SK-N-SH (cell line): ENCODE measurements at regions not wholly inside any gene's neighbourhood (a gene's known extent, or its start where the extent isn't known, plus 50 kb on each side); places are given as distances from the start of the nearest gene placed in this dataset.

Experiments used
- CTCF ChIA-PET: fragments of 300-600, 350-600 bp; formaldehyde crosslinking; extraction: SDS; loops from one replicate; lab custom pipeline; 2021; lab: Yijun Ruan, JAX
- POLR2A ChIA-PET: fragments of 350-600 bp; sonication (Branson Sonifier 250); formaldehyde crosslinking; extraction: SDS; loops from one replicate; lab custom pipeline; 2020; ENCODE audit warnings: antibody characterized with exemption, inconsistent platforms; lab: Yijun Ruan, JAX
- DNase-seq: peaks from one replicate; pipeline ENCODE4 v3.0.0; 2012
- H2AFZ ChIP-seq: fragments of 200-600 bp; sonication (generic); 2 replicates; pipeline ENCODE4 v1.8.1; 2016; ENCODE audit warnings: antibody characterized with exemption, mild to moderate bottlenecking, low read depth
- H3F3A ChIP-seq: fragments of 200-600 bp; sonication (generic); replicated peaks from 2 replicates; pipeline ENCODE3; 2016; ENCODE audit warnings: antibody characterized with exemption, mild to moderate bottlenecking; ENCODE audit not compliant: insufficient read depth
- H3K27ac ChIP-seq, 2 experiments: fragments of 200-500 bp in 1 of 2; fragments of 200-600 bp in 1 of 2; sonication (Bioruptor generic) in 1 of 2; sonication (generic), shearing (Covaris generic) in 1 of 2; 2 replicates each; pipeline versions ENCODE4 v1.5.1 to v1.6.1; 2014 to 2016; ENCODE audit warnings: low read depth in 2 of 2, inconsistent platforms in 1 of 2, low read length in 1 of 2, mild to moderate bottlenecking in 1 of 2, mixed read lengths in 1 of 2
- H3K27me3 ChIP-seq: fragments of 200-600 bp; sonication (generic), shearing (Covaris generic); 2 replicates; pipeline ENCODE4 v1.6.1; 2016; ENCODE audit warnings: mixed run types; ENCODE audit not compliant: insufficient read depth
- H3K36me3 ChIP-seq, 2 experiments: fragments of 200-500 bp in 1 of 2; fragments of 200-600 bp in 1 of 2; sonication (Bioruptor generic) in 1 of 2; sonication (generic) in 1 of 2; replicated peaks in 1 of 2; 2 replicates each; pipeline versions ENCODE3 to v1.5.1; 2014 to 2016; ENCODE audit warnings: low read length in 1 of 2, mild to moderate bottlenecking in 1 of 2; ENCODE audit not compliant: insufficient read depth in 2 of 2, control insufficient read depth in 1 of 2
- H3K4me1 ChIP-seq, 2 experiments: fragments of 200-500 bp in 1 of 2; fragments of 200-600 bp in 1 of 2; sonication (Bioruptor generic) in 1 of 2; sonication (generic), shearing (Covaris generic) in 1 of 2; 2 replicates each; pipeline versions ENCODE4 v1.5.1 to v1.6.1; 2014 to 2016; ENCODE audit warnings: low read depth in 1 of 2, low read length in 1 of 2, mixed run types in 1 of 2; ENCODE audit not compliant: insufficient read depth in 2 of 2, control insufficient read depth in 1 of 2
- H3K4me2 ChIP-seq: fragments of 200-600 bp; sonication (generic), shearing (Covaris generic); 2 replicates; pipeline ENCODE4 v1.6.1; 2017; ENCODE audit warnings: mixed run types
- H3K4me3 ChIP-seq, 2 experiments: fragments of 200-500 bp in 1 of 2; fragments of 200-600 bp in 1 of 2; sonication (Bioruptor generic) in 1 of 2; sonication (generic), shearing (Covaris generic) in 1 of 2; 2 replicates each; pipeline versions ENCODE4 v1.5.1 to v1.8.1; 2014 to 2016; ENCODE audit warnings: low read depth in 2 of 2, inconsistent platforms in 1 of 2, low read length in 1 of 2, mild to moderate bottlenecking in 1 of 2, mixed read lengths in 1 of 2, moderate library complexity in 1 of 2
- H3K79me2 ChIP-seq: fragments of 200-600 bp; sonication (generic); 2 replicates; pipeline ENCODE4 v1.8.1; 2017; ENCODE audit warnings: mild to moderate bottlenecking; ENCODE audit not compliant: insufficient read depth
- H3K9ac ChIP-seq: fragments of 200-600 bp; sonication (generic); 2 replicates; pipeline ENCODE4 v1.6.1; 2017; ENCODE audit warnings: mixed run types
- H3K9me2 ChIP-seq: fragments of 200-600 bp; sonication (generic); 2 replicates; pipeline ENCODE4 v1.6.1; 2017; ENCODE audit warnings: mixed run types
- H3K9me3 ChIP-seq: fragments of 200-600 bp; sonication (generic); 2 replicates; pipeline ENCODE4 v1.6.1; 2017; ENCODE audit warnings: mixed run types, mild to moderate bottlenecking, moderate library complexity
- H4K20me1 ChIP-seq: fragments of 200-600 bp; sonication (generic); 2 replicates; pipeline ENCODE4 v1.6.1; 2017; ENCODE audit warnings: mild to moderate bottlenecking, mixed run types; ENCODE audit not compliant: insufficient read depth
- CHD2 ChIP-seq: fragments of 150-350 bp; IDR thresholded peaks from 2 replicates; pipeline ENCODE4 v1.6.1; 2018; ENCODE audit warnings: low read length; ENCODE audit not compliant: partially characterized antibody
- CTCF ChIP-seq: fragments of 200-600 bp; sonication (generic); IDR thresholded peaks from 2 replicates; pipeline ENCODE4 v1.6.1; 2017; ENCODE audit warnings: antibody characterized with exemption, mild to moderate bottlenecking, moderate library complexity
- ELF1 ChIP-seq: IDR thresholded peaks from 2 replicates; pipeline ENCODE4 v1.4.0; 2012
- EP300 ChIP-seq, 2 experiments: IDR thresholded peaks; 2 replicates each; pipeline versions ENCODE4 v1.4.0 to v1.6.1; 2012; ENCODE audit warnings: borderline replicate concordance in 1 of 2, low read depth in 1 of 2, low read length in 1 of 2
- FOSL2 ChIP-seq: IDR thresholded peaks from 2 replicates; pipeline ENCODE4 v1.4.0; 2012; ENCODE audit warnings: low read depth, mild to moderate bottlenecking, moderate library complexity, borderline replicate concordance
- JUND ChIP-seq: IDR thresholded peaks from 2 replicates; pipeline ENCODE4 v1.4.0; 2012
- NRF1 ChIP-seq: IDR thresholded peaks from 2 replicates; pipeline ENCODE4 v1.6.1; 2012; ENCODE audit warnings: low read depth, mild to moderate bottlenecking, low read length
- RCOR1 ChIP-seq: fragments of 150-350 bp; IDR thresholded peaks from 2 replicates; pipeline ENCODE4 v1.6.1; 2017; ENCODE audit warnings: antibody characterized with exemption, low read length
- REST ChIP-seq: IDR thresholded peaks from 2 replicates; pipeline ENCODE4 v1.6.1; 2012; ENCODE audit warnings: mild to moderate bottlenecking, low read depth, low read length, moderate library complexity
- RXRA ChIP-seq: IDR thresholded peaks from 2 replicates; pipeline ENCODE4 v1.4.0; 2012; ENCODE audit warnings: low read depth, mild to moderate bottlenecking, borderline replicate concordance
- SIN3A ChIP-seq: IDR thresholded peaks from 2 replicates; pipeline ENCODE4 v1.6.1; 2012; ENCODE audit warnings: low read depth, mild to moderate bottlenecking, low read length, moderate library complexity, borderline replicate concordance
- WGBS: methylation state at CpG from one replicate; pipeline ENCODE4 v1.1.6; 2017; ENCODE audit warnings: low lambda C conversion rate; 5-methylcytosine and 5-hydroxymethylcytosine counted together
- TF ChIP-seq, protein P1 (sequence below): IDR thresholded peaks from 2 replicates; pipeline ENCODE4; 2012
- TF ChIP-seq, protein P2 (sequence below): IDR thresholded peaks from 2 replicates; pipeline ENCODE4 v1.4.0; 2012; ENCODE audit warnings: low read depth, borderline replicate concordance

DNA sequence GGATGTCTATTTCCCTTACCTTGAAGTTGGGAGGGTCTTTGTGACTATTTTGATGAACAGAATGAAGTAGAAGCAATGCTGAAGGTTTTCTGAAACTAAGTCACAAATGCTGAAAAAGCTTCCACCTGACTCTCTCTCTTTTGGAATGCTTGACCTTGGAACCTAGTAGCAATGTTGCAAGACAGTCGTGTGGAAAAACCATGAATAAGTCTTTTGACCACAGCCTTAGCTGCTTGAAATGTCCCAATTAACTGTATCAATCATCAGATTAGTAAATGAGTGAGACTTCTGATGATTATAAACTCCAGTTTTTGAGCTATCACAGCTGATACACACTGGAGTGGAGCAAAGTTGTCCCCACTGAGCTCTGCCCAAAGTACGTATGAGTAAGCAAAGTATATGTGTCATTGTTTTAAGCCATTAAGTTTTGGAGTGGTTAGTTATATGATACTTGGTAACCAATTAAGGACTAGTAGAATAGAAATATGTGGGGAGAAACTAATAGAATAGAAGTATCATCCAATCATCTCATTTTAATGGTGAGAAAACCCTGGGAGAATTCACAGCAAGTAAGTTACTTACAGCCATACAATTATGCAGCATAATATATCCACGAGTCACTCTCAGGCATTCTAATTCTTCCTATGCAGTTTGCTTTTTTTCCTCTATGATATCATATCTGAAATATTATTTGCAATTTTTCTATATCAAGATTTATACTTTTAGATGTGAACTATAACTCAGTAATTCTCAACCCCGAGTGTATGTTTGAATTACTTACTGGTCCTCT, 1010.6 kb downstream of the ROBO2 start:
- TF ChIP-seq FOSL2 (no peak), CHD2 (no peak), REST (no peak), SIN3A (no peak), CTCF (no peak), RXRA (no peak), NRF1 (no peak), RCOR1 (no peak), ELF1 (no peak), EP300 (IDR thresholded peaks at IDR 0.05; ENCODE audit: borderline replicate concordance in 1 of 2, low read depth in 1 of 2, low read length in 1 of 2) (no peak), JUND (no peak)
- TF ChIP-seq, protein P1, sequence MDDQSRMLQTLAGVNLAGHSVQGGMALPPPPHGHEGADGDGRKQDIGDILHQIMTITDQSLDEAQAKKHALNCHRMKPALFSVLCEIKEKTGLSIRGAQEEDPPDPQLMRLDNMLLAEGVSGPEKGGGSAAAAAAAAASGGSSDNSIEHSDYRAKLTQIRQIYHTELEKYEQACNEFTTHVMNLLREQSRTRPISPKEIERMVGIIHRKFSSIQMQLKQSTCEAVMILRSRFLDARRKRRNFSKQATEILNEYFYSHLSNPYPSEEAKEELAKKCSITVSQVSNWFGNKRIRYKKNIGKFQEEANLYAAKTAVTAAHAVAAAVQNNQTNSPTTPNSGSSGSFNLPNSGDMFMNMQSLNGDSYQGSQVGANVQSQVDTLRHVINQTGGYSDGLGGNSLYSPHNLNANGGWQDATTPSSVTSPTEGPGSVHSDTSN, result no peak
- TF ChIP-seq, protein P2, sequence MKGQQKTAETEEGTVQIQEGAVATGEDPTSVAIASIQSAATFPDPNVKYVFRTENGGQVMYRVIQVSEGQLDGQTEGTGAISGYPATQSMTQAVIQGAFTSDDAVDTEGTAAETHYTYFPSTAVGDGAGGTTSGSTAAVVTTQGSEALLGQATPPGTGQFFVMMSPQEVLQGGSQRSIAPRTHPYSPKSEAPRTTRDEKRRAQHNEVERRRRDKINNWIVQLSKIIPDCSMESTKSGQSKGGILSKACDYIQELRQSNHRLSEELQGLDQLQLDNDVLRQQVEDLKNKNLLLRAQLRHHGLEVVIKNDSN, result no peak
- Histone ChIP-seq H3K36me3 (no peaks in the 10 kb centered on the region), H3K9ac (no peak overlapping the region), H3K79me2 (no peaks in the 10 kb centered on the region), H3K4me1 (no peaks in the 10 kb centered on the region), H3K4me2 (no peak overlapping the region), H2AFZ (0 out of 2 replicates have a peak overlapping the region, but pooled peaks have one; percentile 39), H3K27ac (peak overlapping the region in 1 of 2 experiments; percentile 24; a peak in 1 of 4 replicates), H3K27me3 (no peaks in the 10 kb centered on the region), H4K20me1 (no peaks in the 10 kb centered on the region), H3F3A (no peaks in the 10 kb centered on the region), H3K4me3 (no peak overlapping the region), H3K9me3 (no peaks in the 10 kb centered on the region), H3K9me2 (no peaks in the 10 kb centered on the region)
- ChIA-PET CTCF (interaction anchor here (0.7 kb wide), 1 partner anchor 596 kb away, joined by 3 read pairs; no protein-coding TSS in a partner anchor), POLR2A (no interaction called here)
- DNase-seq, result no peak
- 35% methylated on average over 4 of the region's 4 CpGs for WGBS
